ENCODE measurements at regions not wholly inside any gene's neighbourhood (a gene's known extent, or its start where the extent isn't known, plus 50 kb on each side); places are given as distances from the start of the nearest gene placed in this dataset.
"Not testable (repeated sequence)": the region's sequence is repeated elsewhere in the genome, so short reads cannot be mapped to it uniquely, and the experiment has no call there.

DNA sequence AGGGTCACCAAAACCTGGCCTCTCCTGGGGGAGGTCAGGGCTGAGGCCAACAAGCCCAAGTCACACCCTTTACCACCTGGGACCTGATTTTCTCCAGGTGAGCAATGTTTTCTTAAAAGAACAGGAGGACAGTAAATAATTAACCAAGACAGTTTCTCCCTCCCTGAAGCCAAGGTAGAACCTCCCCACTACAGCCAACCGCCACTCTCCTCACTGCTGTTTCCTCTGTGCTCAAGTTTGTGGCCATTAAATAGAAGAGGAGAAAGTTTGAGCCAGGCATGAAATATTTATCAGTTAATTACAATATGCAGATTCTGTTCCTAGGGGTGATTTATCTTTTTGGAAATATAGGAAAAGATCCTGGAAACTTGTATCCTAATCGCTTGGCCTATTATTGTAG, 150.6 kb upstream of the ANKRD20A1 start:
- H3K36me3 ChIP-seq; H3K4me1 ChIP-seq; H3K4me3 ChIP-seq; H3K9me3 ChIP-seq (replicated peaks); DNase-seq; H3K27ac ChIP-seq (replicated peaks); H3K27me3 ChIP-seq (ENCODE audit: low read depth); intact Hi-C loops (cut with micrococcal nuclease): not testable (repeated sequence)

DNA sequence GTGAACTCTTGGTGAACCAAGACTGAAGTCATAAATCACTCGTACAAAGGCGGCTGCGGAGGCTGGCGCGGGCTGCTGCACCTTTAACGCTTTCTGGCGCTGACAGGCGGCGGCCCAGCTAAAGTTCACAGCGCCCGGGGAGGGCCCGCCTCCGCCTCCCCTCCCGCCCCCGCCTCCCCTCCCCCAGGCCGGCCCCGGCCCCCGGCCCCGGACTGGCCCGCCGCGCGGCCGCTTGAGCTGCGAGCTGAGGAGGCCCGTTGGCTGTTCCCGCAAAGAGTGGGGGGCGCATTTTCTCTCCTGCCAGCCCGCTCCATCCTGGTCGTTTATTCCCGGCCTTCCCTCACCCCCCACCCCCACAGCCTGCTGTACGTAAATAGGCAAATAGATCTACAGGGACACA, 147.3 kb upstream of the ANKRD20A1 start:
- intact Hi-C loops (cut with micrococcal nuclease); DNase-seq; H3K27me3 ChIP-seq (ENCODE audit: low read depth); H3K4me3 ChIP-seq; H3K9me3 ChIP-seq (replicated peaks); H3K4me1 ChIP-seq; H3K36me3 ChIP-seq; H3K27ac ChIP-seq (replicated peaks): not testable (repeated sequence)

DNA sequence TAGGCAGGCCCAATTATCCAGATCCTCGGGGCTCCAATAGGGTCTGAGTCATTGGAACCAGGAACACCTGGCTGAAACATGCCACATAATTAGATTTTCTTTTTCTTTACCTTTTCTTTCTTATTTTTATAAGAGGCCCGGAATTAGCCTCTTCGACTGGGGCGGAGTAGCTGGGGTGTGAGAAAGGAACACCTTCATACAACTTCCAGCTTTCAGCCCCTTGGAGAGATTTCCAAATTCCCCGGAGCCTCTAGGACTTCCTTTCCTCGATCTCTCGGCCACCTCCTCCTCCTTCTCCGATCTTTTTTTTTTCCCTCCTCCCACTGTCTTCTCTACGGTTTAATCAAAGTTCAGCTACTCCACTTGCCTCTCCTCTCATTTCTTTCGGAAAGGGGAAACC, 146.8 kb upstream of the ANKRD20A1 start:
- H3K9me3 ChIP-seq (replicated peaks); H3K27me3 ChIP-seq (ENCODE audit: low read depth); H3K4me3 ChIP-seq; H3K27ac ChIP-seq (replicated peaks); intact Hi-C loops (cut with micrococcal nuclease); H3K4me1 ChIP-seq; H3K36me3 ChIP-seq; DNase-seq: not testable (repeated sequence)

DNA sequence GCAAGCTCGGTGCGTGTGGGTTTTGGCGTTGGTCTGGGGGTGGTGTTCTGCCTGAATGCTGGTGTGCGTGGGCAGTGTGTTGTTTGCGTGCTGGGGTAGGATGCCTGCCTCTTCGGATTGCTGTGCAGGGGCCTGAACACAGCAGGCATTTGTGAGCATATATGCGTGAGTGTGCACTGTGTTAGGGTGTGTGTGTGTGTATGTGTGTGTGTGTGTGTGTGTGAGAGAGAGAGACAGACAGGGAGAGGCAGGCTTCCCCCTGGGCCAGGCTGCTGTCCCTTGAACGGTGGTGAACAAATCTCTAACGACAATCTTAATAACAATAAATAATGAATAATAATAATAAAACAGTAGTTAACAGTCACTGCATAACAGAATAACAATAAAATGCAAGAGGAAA, 145.8 kb upstream of the ANKRD20A1 start:
- H3K4me3 ChIP-seq; H3K9me3 ChIP-seq (replicated peaks); intact Hi-C loops (cut with micrococcal nuclease); H3K27ac ChIP-seq (replicated peaks); DNase-seq; H3K4me1 ChIP-seq; H3K36me3 ChIP-seq; H3K27me3 ChIP-seq (ENCODE audit: low read depth): not testable (repeated sequence)

DNA sequence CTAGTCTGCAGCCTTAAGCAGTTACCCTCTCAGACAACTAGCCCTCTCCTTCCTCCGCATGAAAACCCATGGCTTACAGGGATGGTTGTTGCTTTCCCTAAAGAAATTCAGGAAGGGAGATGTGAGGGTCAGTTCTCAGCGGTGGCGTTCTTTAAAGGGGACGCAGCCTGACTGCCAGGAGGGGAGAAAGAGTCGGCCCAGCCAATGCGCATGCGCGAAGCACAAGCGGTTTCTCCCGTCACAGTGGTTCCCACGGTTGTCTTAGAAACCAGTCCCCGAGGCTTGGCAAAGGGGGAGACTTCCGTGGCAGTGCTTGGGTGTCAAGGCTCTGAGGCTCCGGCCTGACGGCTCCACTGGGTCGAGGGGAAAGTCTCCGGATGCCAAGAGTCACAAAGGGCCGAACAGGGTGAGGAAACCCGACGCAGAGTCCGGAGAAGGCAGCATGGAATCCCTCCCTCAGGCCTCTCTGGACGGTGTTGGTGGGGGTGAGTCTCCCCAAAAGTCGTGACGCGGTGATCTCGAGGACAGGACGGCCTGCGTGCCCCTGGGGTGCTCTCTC, 140.8 kb upstream of the ANKRD20A1 start:
- peak overlapping the region; percentile 45 for H3K4me3 ChIP-seq
- H3K27ac ChIP-seq (replicated peaks) = peak overlapping the region; percentile 57
- H3K27me3 ChIP-seq (ENCODE audit: low read depth); H3K9me3 ChIP-seq (replicated peaks); H3K4me1 ChIP-seq; intact Hi-C loops (cut with micrococcal nuclease); H3K36me3 ChIP-seq: not testable (repeated sequence)
- DNase-seq = peak; percentile 70

- not testable (repeated sequence) for H3K27ac ChIP-seq (replicated peaks); DNase-seq; H3K36me3 ChIP-seq
These were observed 138.2 kb upstream of the ANKRD20A1 start for GRCh38 chr9:67720491-67720890.

DNA sequence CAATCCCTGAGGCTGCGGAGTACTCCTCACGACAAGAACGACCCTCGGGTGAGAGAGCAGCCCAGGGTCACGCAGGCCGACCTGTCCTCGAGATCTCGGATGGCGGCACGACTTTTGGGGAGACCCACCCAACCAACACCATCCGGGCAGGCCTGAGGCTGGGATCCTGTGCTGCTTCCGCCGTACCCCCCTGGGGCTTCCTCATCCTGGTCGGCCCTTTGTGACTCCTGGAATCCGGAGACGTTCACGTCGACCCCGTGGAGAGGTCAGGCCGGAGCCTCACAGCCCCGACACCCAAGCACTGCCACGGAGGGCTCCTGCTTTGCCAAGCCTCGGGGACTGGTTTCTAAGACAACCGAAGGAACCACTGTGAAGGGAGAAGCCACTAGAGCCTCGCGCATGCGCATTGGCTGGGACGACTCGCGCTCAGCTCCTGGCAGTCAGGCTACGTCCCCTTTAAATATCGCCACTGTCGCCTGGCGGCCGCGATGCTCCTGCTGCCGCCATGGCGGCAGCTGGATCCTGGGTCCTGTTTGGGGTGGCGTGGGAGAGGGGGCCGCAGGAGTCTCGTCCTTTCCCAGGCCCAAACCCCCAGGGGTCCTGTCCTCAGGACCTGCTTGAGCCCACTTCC, 136.2 kb upstream of the ANKRD20A1 start:
- intact Hi-C loops (cut with micrococcal nuclease); H3K36me3 ChIP-seq; H3K27ac ChIP-seq (replicated peaks); H3K4me1 ChIP-seq; H3K27me3 ChIP-seq (ENCODE audit: low read depth); H3K4me3 ChIP-seq; DNase-seq; H3K9me3 ChIP-seq (replicated peaks): not testable (repeated sequence)

More at GRCh38 chr9:67720491-67720890, 138.2 kb upstream of the ANKRD20A1 start:
- H3K4me3 ChIP-seq; H3K9me3 ChIP-seq (replicated peaks); H3K4me1 ChIP-seq; H3K27me3 ChIP-seq (ENCODE audit: low read depth); intact Hi-C loops (cut with micrococcal nuclease): not testable (repeated sequence)

DNA sequence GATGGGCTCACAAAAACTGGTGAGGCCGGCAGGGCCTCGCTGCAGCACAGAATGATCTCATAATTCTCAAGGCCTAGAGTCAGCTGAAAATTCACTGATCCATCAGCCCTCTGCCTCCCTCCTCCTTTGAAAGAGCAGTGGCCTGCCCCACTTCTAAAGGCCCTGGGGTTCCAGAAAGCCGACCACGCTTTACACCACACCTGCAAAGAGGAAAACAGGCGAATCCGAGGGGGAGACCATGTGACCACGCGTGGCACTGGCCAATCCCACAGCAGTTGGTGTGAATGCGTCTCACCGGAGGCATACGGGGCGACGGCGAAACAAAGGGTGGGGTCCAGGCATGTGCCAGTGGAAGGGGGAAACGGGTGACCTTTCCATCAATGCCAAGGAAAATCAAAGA, 135.5 kb upstream of the ANKRD20A1 start:
- H3K4me1 ChIP-seq; H3K9me3 ChIP-seq (replicated peaks); H3K27me3 ChIP-seq (ENCODE audit: low read depth); H3K36me3 ChIP-seq; intact Hi-C loops (cut with micrococcal nuclease); DNase-seq: not testable (repeated sequence)
- H3K27ac ChIP-seq (replicated peaks) = peak overlapping the region; percentile 65
- peak overlapping the region; percentile 64 for H3K4me3 ChIP-seq

DNA sequence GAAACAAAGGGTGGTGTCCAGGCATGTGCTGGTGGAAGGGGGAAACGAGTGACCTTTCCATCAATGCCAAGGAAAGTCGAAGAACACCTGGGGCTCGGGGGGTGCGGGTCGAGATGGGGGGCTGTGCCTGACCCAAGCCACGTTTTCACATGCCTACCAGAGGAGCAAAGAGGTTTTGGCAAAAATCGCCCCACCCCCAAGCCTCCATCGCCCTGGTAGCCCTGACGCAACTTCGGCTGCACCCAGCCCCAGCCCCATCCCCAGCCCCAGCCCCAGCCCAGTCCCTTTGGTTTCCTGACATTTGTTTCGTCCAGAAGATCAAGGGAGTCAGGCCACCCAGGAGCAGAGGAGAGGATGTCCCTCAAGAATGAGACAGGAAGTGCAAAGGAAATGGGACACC, 133.8 kb upstream of the ANKRD20A1 start:
- peak overlapping the region; percentile 49 for H3K4me3 ChIP-seq
- H3K27me3 ChIP-seq (ENCODE audit: low read depth); H3K9me3 ChIP-seq (replicated peaks); intact Hi-C loops (cut with micrococcal nuclease); H3K4me1 ChIP-seq; H3K36me3 ChIP-seq; H3K27ac ChIP-seq (replicated peaks): not testable (repeated sequence)
- DNase-seq = peak; percentile 22

DNA sequence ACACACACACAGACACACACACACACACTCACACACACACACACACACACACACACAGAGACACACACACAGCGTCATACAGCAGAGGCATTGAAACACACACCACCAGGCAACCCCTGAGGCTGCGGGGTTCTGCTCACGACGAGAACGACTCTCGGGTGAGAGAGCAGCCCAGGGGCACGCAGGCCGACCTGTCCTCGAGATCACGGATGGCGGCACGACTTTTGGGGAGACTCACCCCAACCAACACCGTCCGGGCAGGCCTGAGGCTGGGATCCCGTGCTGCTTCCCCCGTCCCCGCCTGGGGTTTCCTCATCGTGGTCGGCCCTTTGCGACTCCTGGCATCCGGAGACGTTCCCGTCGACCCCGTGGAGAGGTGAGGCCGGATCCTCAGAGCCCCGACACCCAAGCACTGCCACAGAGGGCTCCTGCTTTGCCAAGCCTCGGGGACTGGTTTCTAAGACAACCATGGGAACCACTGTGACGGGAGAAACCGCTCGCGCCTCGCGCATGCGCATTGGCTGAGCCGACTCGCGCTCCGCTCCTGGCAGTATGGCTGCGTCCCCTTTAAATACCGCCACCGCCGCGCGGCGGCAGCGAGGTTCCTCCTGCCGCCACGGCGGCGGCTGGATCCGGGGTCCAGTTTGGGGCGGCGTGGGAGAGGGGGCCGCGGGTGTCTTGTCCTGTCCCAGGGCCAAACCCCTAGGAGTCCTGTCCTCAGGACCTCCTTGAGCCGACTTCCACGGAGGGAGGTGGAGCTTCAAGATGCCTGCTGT, 132.3 kb upstream of the ANKRD20A1 start:
- H3K4me3 ChIP-seq = peak overlapping the region; percentile 59
- H3K27ac ChIP-seq (replicated peaks); H3K36me3 ChIP-seq; intact Hi-C loops (cut with micrococcal nuclease); H3K9me3 ChIP-seq (replicated peaks); H3K4me1 ChIP-seq; H3K27me3 ChIP-seq (ENCODE audit: low read depth): not testable (repeated sequence)
- peak; percentile 11 for DNase-seq

GRCh38 chr9:67763133-67763532, 95.6 kb upstream of the ANKRD20A1 start:
- H3K4me1 ChIP-seq; H3K9me3 ChIP-seq (replicated peaks); H3K27ac ChIP-seq (replicated peaks); H3K36me3 ChIP-seq; H3K4me3 ChIP-seq; DNase-seq; H3K27me3 ChIP-seq (ENCODE audit: low read depth); intact Hi-C loops (cut with micrococcal nuclease): not testable (repeated sequence)

GRCh38 chr9:67771807-67772206, 86.9 kb upstream of the ANKRD20A1 start:
- DNase-seq; H3K27me3 ChIP-seq (ENCODE audit: low read depth); H3K36me3 ChIP-seq; H3K4me3 ChIP-seq; H3K9me3 ChIP-seq (replicated peaks); intact Hi-C loops (cut with micrococcal nuclease); H3K4me1 ChIP-seq; H3K27ac ChIP-seq (replicated peaks): not testable (repeated sequence)

- intact Hi-C loops (cut with micrococcal nuclease); H3K36me3 ChIP-seq; DNase-seq; H3K4me1 ChIP-seq; H3K4me3 ChIP-seq; H3K27ac ChIP-seq (replicated peaks); H3K9me3 ChIP-seq (replicated peaks); H3K27me3 ChIP-seq (ENCODE audit: low read depth): not testable (repeated sequence)
These were observed 58.6 kb upstream of the ANKRD20A1 start for GRCh38 chr9:67800170-67800569.
